DOHH2 (cell line): ENCODE measurements at regions not wholly inside any gene's neighbourhood (a gene's known extent, or its start where the extent isn't known, plus 50 kb on each side); places are given as distances from the start of the nearest gene placed in this dataset.

Source experiments
- EZH2phosphoT487 ChIP-seq: fragments of 200-600 bp; sonication (generic); IDR thresholded peaks from 2 replicates; pipeline ENCODE4 v1.6.1; 2017; ENCODE audit warnings: borderline replicate concordance, mild to moderate bottlenecking, antibody characterized with exemption, low read length, moderate library complexity, mixed read lengths
- TF ChIP-seq, protein P1 (sequence below): fragments of 200-600 bp; sonication (generic); IDR thresholded peaks from one replicate; pipeline ENCODE4 v1.5.1; 2014; ENCODE audit warnings: antibody characterized with exemption, mild to moderate bottlenecking, low read depth, low read length; ENCODE audit not compliant: poor library complexity, severe bottlenecking

DNA sequence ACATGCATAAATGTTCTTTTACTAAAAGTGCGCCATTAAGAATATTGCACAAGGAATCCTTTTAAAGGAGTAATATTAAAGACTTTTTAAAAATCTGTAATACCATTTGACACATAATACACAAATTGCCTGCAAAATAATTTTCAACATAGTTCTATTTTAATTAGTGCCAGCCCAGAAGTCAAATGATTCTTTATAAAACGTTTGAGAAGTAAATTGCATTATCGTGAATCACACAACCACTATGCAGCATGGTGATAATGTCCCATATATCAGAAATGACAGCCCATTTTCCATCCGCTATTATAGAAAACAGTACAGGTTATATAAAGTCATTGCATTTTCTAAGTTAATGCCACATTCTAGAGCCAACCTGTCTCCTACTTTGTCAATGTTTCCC lies 324.0 kb downstream of the IPMK start:
- TF ChIP-seq EZH2phosphoT487, result no peak
- TF ChIP-seq, protein P1, sequence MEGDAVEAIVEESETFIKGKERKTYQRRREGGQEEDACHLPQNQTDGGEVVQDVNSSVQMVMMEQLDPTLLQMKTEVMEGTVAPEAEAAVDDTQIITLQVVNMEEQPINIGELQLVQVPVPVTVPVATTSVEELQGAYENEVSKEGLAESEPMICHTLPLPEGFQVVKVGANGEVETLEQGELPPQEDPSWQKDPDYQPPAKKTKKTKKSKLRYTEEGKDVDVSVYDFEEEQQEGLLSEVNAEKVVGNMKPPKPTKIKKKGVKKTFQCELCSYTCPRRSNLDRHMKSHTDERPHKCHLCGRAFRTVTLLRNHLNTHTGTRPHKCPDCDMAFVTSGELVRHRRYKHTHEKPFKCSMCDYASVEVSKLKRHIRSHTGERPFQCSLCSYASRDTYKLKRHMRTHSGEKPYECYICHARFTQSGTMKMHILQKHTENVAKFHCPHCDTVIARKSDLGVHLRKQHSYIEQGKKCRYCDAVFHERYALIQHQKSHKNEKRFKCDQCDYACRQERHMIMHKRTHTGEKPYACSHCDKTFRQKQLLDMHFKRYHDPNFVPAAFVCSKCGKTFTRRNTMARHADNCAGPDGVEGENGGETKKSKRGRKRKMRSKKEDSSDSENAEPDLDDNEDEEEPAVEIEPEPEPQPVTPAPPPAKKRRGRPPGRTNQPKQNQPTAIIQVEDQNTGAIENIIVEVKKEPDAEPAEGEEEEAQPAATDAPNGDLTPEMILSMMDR, result no peak
